Endothelial cell (in vitro differentiated cells): ENCODE measurements at regions not wholly inside any gene's neighbourhood (a gene's known extent, or its start where the extent isn't known, plus 50 kb on each side); places are given as distances from the start of the nearest gene placed in this dataset.

Source experiments
- DNase-seq: peaks from one replicate; pipeline ENCODE4 v3.0.0; 2021; ENCODE audit warnings: low spot score
- H3K27ac Mint-ChIP-seq: one replicate; pipeline ENCODE4 v1.8.0; 2021; ENCODE audit warnings: mixed read lengths, inconsistent platforms; ENCODE audit not compliant: unreplicated experiment
- H3K27me3 Mint-ChIP-seq: one replicate; pipeline ENCODE4 v1.8.0; 2021; ENCODE audit warnings: mild to moderate bottlenecking, moderate library complexity, mixed read lengths, inconsistent platforms; ENCODE audit not compliant: unreplicated experiment
- H3K36me3 Mint-ChIP-seq: one replicate; pipeline ENCODE4 v1.8.0; 2021; ENCODE audit warnings: mild to moderate bottlenecking, low read depth, mixed read lengths, inconsistent platforms; ENCODE audit not compliant: unreplicated experiment
- H3K4me1 Mint-ChIP-seq: one replicate; pipeline ENCODE4 v1.8.0; 2021; ENCODE audit warnings: mild to moderate bottlenecking, mixed read lengths, inconsistent platforms; ENCODE audit not compliant: unreplicated experiment
- H3K4me3 Mint-ChIP-seq: one replicate; pipeline ENCODE4 v1.8.0; 2021; ENCODE audit warnings: mild to moderate bottlenecking, mixed read lengths, inconsistent platforms; ENCODE audit not compliant: unreplicated experiment
- H3K9me3 Mint-ChIP-seq: one replicate; pipeline ENCODE4 v1.8.0; 2021; ENCODE audit warnings: mixed read lengths, inconsistent platforms; ENCODE audit not compliant: unreplicated experiment
- TF ChIP-seq, protein P1 (sequence below): fragments of 200-600 bp; sonication (generic); IDR thresholded peaks from one replicate; pipeline ENCODE4 v1.5.0; 2021; ENCODE audit warnings: antibody characterized with exemption; ENCODE audit not compliant: unreplicated experiment

DNA sequence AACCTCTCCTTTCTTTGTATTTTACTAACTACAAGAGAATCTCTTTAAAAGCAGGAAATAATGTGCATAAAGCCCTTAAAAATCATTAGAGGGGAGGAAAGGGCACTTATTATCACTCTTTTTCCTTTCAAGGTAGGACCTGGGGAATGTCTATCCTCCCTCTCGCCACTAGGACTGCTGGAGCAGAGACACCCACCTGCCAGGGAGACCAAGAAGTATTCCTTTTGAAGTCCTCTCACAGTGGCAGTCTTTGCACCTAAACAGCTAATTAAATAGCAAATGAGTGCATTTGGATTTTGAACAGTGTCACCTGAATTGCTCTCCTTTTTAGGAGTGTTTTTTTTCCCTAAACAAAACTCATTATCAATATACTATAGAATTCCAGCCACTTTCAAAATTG lies 874.1 kb downstream of the ZPLD1 start:
- Mint-ChIP-seq H3K27me3 (no peaks in the 10 kb centered on the region), H3K4me1 (no peaks in the 10 kb centered on the region), H3K36me3 (no peaks in the 10 kb centered on the region), H3K27ac (no peak overlapping the region), H3K4me3 (no peak overlapping the region), H3K9me3 (no peaks in the 10 kb centered on the region)
- TF ChIP-seq, protein P1, sequence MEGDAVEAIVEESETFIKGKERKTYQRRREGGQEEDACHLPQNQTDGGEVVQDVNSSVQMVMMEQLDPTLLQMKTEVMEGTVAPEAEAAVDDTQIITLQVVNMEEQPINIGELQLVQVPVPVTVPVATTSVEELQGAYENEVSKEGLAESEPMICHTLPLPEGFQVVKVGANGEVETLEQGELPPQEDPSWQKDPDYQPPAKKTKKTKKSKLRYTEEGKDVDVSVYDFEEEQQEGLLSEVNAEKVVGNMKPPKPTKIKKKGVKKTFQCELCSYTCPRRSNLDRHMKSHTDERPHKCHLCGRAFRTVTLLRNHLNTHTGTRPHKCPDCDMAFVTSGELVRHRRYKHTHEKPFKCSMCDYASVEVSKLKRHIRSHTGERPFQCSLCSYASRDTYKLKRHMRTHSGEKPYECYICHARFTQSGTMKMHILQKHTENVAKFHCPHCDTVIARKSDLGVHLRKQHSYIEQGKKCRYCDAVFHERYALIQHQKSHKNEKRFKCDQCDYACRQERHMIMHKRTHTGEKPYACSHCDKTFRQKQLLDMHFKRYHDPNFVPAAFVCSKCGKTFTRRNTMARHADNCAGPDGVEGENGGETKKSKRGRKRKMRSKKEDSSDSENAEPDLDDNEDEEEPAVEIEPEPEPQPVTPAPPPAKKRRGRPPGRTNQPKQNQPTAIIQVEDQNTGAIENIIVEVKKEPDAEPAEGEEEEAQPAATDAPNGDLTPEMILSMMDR = peak; percentile 57
- DNase-seq = no peak

DNA sequence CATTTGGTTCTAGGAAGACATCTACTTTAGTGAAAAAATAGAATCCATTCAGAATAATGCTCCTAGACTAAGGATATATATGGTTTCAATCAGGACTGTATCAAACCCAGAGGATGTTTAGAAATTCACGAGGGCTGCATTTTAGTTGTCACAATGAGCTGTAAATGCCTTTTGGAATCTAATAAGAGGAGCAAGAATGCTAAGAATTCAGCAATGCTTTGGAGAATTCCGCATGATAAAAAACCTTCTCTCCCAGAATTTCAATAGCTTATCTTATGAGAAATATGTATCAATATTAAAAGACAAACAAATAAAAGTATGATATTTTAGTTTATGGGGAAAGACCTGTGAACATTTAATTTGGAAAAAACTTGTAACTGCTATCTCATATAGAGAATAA lies 885.1 kb downstream of the ZPLD1 start:
- TF ChIP-seq, protein P1 = no peak
- H3K4me3 Mint-ChIP-seq = no peak overlapping the region
- H3K27ac Mint-ChIP-seq = no peak overlapping the region

DNA sequence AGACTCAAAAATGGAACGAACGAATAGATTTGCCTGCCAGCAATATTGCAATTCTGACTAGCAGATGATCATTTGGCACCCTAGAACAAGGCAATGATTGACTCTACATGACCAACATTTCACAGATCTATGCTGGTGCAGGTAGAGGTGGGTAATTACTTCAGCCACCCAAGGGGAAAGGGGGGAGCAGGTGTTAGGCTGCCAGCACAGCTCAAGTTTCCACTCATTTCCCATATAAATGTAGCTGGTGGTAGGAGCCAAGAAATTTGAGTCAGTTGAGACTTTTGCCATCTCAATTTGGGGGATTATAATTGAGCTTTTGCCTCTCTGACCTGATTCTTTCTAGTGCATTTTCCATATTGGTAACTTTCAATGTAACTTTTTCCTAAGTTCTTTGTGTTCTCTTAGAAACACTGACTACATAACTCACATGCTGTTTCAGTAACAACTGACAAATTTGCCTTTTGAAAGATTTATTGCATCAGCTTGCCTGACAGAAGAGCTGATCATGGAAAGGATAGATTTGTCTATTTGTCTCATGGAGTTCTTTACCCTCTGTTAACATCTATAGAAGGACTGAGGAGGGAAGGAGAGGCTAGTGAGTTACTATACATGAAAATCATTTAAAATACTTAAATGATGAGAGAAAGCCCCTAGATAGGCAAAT lies 902.5 kb downstream of the ZPLD1 start:
- H3K27ac Mint-ChIP-seq = peak overlapping the region; percentile 90
- DNase-seq = no peak

More for the DNA sequence above, 885.1 kb downstream of the ZPLD1 start:
- no peak for DNase-seq
- Mint-ChIP-seq H3K9me3 (no peaks in the 10 kb centered on the region), H3K36me3 (no peaks in the 10 kb centered on the region), H3K4me1 (no peaks in the 10 kb centered on the region), H3K27me3 (no peaks in the 10 kb centered on the region)

DNA sequence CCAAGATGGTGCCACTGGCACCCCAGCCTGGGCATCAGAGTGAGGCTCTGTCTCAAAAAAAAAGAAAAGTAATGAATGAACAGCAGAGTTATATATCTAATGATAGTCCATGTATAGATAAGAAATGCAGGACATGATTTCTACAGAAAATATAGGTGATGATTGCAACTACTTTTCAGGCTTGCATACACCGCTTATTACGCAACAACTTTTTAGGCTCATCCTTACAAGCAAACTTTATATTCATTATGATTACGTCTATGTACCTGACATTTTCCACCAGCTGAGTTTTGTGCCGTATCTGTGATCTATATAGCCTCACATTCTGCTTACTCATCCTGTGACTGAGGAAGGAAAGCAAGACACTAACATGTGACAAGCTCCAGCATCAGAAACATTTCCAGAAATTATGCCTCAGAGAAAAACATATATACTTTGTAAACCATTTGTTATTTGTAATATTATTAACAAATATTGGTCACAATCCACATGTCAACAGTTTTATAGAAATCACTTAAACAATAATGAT lies 906.3 kb downstream of the ZPLD1 start:
- DNase-seq = no peak
- Mint-ChIP-seq H3K27me3 (no peaks in the 10 kb centered on the region), H3K27ac (no peak overlapping the region), H3K4me3 (no peak overlapping the region), H3K4me1 (peaks cover 15% of the 10 kb centered on the region), H3K9me3 (no peaks in the 10 kb centered on the region), H3K36me3 (no peaks in the 10 kb centered on the region)
- TF ChIP-seq, protein P1 = no peak

More for the DNA sequence above, 902.5 kb downstream of the ZPLD1 start:
- Mint-ChIP-seq H3K27me3 (peaks cover 3% of the 10 kb centered on the region), H3K36me3 (no peaks in the 10 kb centered on the region), H3K9me3 (no peaks in the 10 kb centered on the region), H3K4me3 (no peak overlapping the region), H3K4me1 (peaks cover 19% of the 10 kb centered on the region)
- TF ChIP-seq, protein P1 = no peak

DNA sequence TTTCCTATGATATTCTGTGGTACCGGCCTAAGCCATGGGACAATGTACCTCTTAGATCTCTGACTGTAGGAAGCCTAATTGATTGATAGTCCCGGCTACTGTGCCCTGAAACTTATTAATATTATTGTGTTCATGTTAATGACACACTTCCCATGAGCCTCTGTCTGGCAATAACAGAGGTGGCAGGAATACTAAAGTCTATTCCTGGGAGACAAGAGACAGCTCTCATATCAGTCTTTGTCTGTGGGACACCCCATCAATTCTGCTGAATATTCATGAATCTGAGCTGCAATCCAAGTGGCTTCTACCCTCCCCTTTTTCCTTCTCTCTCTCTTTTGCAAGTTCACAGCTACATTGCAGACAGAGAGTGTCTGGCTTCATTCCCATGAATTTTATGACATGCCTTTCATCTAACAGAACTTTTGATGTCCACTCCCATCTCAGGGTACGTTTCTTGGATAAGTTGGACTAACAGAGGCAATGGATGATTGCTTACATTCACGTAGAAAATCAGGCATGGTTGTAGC lies 907.5 kb downstream of the ZPLD1 start:
- Mint-ChIP-seq H3K4me1 (peaks cover 4% of the 10 kb centered on the region), H3K9me3 (no peaks in the 10 kb centered on the region), H3K27me3 (no peaks in the 10 kb centered on the region), H3K27ac (no peak overlapping the region), H3K36me3 (no peaks in the 10 kb centered on the region), H3K4me3 (no peak overlapping the region)
- no peak for DNase-seq
- TF ChIP-seq, protein P1 = no peak
